PC-9 (cell line): ENCODE measurements at regions not wholly inside any gene's neighbourhood (a gene's known extent, or its start where the extent isn't known, plus 50 kb on each side); places are given as distances from the start of the nearest gene placed in this dataset.

ENCODE experiments used
- EZH2 ChIP-seq: fragments of 200-600 bp; sonication (generic); IDR thresholded peaks from 2 replicates; pipeline ENCODE4 v1.8.0; 2017; ENCODE audit warnings: antibody characterized with exemption, low read depth
- TF ChIP-seq, protein P1 (sequence below): fragments of 200-600 bp; sonication (generic); conservative IDR thresholded peaks from 2 replicates; pipeline ENCODE4 v1.6.1; 2017; ENCODE audit warnings: mixed run types, antibody characterized with exemption, mild to moderate bottlenecking, moderate library complexity

- TF ChIP-seq, protein P1, sequence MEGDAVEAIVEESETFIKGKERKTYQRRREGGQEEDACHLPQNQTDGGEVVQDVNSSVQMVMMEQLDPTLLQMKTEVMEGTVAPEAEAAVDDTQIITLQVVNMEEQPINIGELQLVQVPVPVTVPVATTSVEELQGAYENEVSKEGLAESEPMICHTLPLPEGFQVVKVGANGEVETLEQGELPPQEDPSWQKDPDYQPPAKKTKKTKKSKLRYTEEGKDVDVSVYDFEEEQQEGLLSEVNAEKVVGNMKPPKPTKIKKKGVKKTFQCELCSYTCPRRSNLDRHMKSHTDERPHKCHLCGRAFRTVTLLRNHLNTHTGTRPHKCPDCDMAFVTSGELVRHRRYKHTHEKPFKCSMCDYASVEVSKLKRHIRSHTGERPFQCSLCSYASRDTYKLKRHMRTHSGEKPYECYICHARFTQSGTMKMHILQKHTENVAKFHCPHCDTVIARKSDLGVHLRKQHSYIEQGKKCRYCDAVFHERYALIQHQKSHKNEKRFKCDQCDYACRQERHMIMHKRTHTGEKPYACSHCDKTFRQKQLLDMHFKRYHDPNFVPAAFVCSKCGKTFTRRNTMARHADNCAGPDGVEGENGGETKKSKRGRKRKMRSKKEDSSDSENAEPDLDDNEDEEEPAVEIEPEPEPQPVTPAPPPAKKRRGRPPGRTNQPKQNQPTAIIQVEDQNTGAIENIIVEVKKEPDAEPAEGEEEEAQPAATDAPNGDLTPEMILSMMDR = no peak
- TF ChIP-seq EZH2 = no peak
Measured at GRCh38 chrX:115892056-115892708, 278.4 kb upstream of the AGTR2 start.
